Neural progenitor cell (in vitro differentiated cells): ENCODE measurements at regions not wholly inside any gene's neighbourhood (a gene's known extent, or its start where the extent isn't known, plus 50 kb on each side); places are given as distances from the start of the nearest gene placed in this dataset.

Source experiments
- DNase-seq: peaks from one replicate; pipeline ENCODE4 v3.0.0-alpha.2; 2016; ENCODE audit warnings: low spot score
- H2AFZ ChIP-seq: fragments of 200-600 bp; sonication (generic); replicated peaks from 2 replicates; pipeline ENCODE4 v1.6.1; 2016; ENCODE audit warnings: antibody characterized with exemption
- H3F3A ChIP-seq: fragments of 200-600 bp; sonication (generic); 2 replicates; pipeline ENCODE4 v1.6.1; 2016; ENCODE audit warnings: antibody characterized with exemption, low read depth
- H3K27ac ChIP-seq: fragments of 200-600 bp; sonication (generic); 2 replicates; pipeline ENCODE4 v1.5.1; 2016; ENCODE audit warnings: mild to moderate bottlenecking
- H3K27me3 ChIP-seq: fragments of 200-600 bp; sonication (generic); 2 replicates; pipeline ENCODE4 v1.6.1; 2016; ENCODE audit warnings: mild to moderate bottlenecking, moderate library complexity
- H3K36me3 ChIP-seq: fragments of 200-600 bp; sonication (generic); 2 replicates; pipeline ENCODE4 v1.5.1; 2016
- H3K4me1 ChIP-seq: fragments of 200-600 bp; sonication (generic); 2 replicates; pipeline ENCODE4 v1.6.1; 2016; ENCODE audit warnings: mixed run types
- H3K4me2 ChIP-seq: fragments of 200-600 bp; sonication (generic); 2 replicates; pipeline ENCODE4 v1.6.1; 2016
- H3K4me3 ChIP-seq: fragments of 200-600 bp; sonication (generic); 2 replicates; pipeline ENCODE4 v1.5.1; 2016
- H3K79me2 ChIP-seq: fragments of 200-600 bp; sonication (generic); 2 replicates; pipeline ENCODE4 v1.6.1; 2016; ENCODE audit warnings: low read depth
- H3K9ac ChIP-seq: fragments of 200-600 bp; sonication (generic); 2 replicates; pipeline ENCODE4 v1.6.1; 2016
- H3K9me3 ChIP-seq: fragments of 200-600 bp; sonication (generic); 2 replicates; pipeline ENCODE4 v1.5.1; 2016; ENCODE audit warnings: low read depth
- H4K20me1 ChIP-seq: fragments of 200-600 bp; sonication (generic); 2 replicates; pipeline ENCODE4 v1.6.1; 2016; ENCODE audit warnings: low read depth
- H3K27ac Mint-ChIP-seq: 3 replicates; pipeline ENCODE4 v1.8.0; 2021; ENCODE audit warnings: mixed read lengths
- H3K27me3 Mint-ChIP-seq: 2 replicates; pipeline ENCODE4 v1.8.0; 2022; ENCODE audit warnings: low read depth, mild to moderate bottlenecking, inconsistent platforms, moderate library complexity, mixed read lengths; ENCODE audit not compliant: insufficient read depth
- H3K36me3 Mint-ChIP-seq: 3 replicates; pipeline ENCODE4 v1.8.0; 2021; ENCODE audit warnings: mixed read lengths
- H3K4me1 Mint-ChIP-seq: 3 replicates; pipeline ENCODE4 v1.8.0; 2021; ENCODE audit warnings: mixed read lengths
- H3K4me3 Mint-ChIP-seq: 3 replicates; pipeline ENCODE4 v1.8.0; 2021; ENCODE audit warnings: mild to moderate bottlenecking, moderate library complexity, mixed read lengths
- H3K9me3 Mint-ChIP-seq: 3 replicates; pipeline ENCODE4 v1.8.0; 2020; ENCODE audit warnings: mixed read lengths
- EZH2 ChIP-seq: fragments of 200-600 bp; sonication (generic); IDR thresholded peaks from 2 replicates; pipeline ENCODE4 v1.6.1; 2017; ENCODE audit warnings: antibody characterized with exemption, mild to moderate bottlenecking, moderate library complexity
- EZH2phosphoT487 ChIP-seq: fragments of 200-600 bp; sonication (generic); IDR thresholded peaks from 2 replicates; pipeline ENCODE4 v1.6.1; 2017; ENCODE audit warnings: antibody characterized with exemption
- TF ChIP-seq, protein P1 (sequence below): fragments of 200-600 bp; sonication (generic); IDR thresholded peaks from 2 replicates; pipeline ENCODE4 v1.5.1; 2017; ENCODE audit warnings: antibody characterized with exemption, mild to moderate bottlenecking

- Histone ChIP-seq H3F3A (no peaks in the 10 kb centered on the region), H3K79me2 (no peaks in the 10 kb centered on the region), H3K27ac (no peak overlapping the region), H3K36me3 (no peaks in the 10 kb centered on the region), H3K27me3 (no peaks in the 10 kb centered on the region), H3K9me3 (no peaks in the 10 kb centered on the region), H4K20me1 (no peaks in the 10 kb centered on the region), H3K4me2 (no peak overlapping the region), H3K4me3 (no peak overlapping the region), H3K9ac (no peak overlapping the region), H3K4me1 (no peaks in the 10 kb centered on the region), H2AFZ (no peak overlapping the region)
- H3K36me3 Mint-ChIP-seq: peaks cover 2% of the 10 kb centered on the region
- DNase-seq: no peak
- no peak overlapping the region for H3K27ac Mint-ChIP-seq
- TF ChIP-seq EZH2phosphoT487 (no peak), EZH2 (no peak)
- TF ChIP-seq, protein P1, sequence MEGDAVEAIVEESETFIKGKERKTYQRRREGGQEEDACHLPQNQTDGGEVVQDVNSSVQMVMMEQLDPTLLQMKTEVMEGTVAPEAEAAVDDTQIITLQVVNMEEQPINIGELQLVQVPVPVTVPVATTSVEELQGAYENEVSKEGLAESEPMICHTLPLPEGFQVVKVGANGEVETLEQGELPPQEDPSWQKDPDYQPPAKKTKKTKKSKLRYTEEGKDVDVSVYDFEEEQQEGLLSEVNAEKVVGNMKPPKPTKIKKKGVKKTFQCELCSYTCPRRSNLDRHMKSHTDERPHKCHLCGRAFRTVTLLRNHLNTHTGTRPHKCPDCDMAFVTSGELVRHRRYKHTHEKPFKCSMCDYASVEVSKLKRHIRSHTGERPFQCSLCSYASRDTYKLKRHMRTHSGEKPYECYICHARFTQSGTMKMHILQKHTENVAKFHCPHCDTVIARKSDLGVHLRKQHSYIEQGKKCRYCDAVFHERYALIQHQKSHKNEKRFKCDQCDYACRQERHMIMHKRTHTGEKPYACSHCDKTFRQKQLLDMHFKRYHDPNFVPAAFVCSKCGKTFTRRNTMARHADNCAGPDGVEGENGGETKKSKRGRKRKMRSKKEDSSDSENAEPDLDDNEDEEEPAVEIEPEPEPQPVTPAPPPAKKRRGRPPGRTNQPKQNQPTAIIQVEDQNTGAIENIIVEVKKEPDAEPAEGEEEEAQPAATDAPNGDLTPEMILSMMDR: no peak
- H3K4me1 Mint-ChIP-seq: peaks cover 7% of the 10 kb centered on the region
- H3K27me3 Mint-ChIP-seq: peaks cover 5% of the 10 kb centered on the region
- no peak overlapping the region for H3K4me3 Mint-ChIP-seq
- peaks cover 6% of the 10 kb centered on the region for H3K9me3 Mint-ChIP-seq
Observed at GRCh38 chr13:105897575-105897974, 637.9 kb downstream of the EFNB2 start.

DNA sequence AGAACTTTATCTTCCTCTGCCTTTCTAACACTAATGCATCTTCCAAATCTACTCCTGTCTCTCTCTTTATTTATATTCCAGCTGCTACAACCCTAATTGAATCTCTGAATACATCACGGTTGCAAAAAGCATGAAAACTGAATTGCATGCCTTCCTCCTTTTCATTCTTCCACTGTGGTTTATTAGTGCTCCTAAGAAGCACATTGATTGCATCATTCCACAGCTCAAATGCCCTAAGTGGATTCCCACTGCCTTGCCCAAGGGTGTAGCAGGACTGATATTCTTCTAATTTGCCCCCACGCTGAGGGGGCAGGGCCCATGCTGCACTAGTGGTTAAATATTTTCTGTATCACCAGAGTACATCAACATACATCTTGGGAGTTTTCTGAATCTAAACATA is 640.8 kb downstream of the EFNB2 start:
- Mint-ChIP-seq H3K4me3 (no peak overlapping the region), H3K36me3 (peaks cover 2% of the 10 kb centered on the region), H3K27ac (no peak overlapping the region), H3K27me3 (peaks cover 3% of the 10 kb centered on the region), H3K4me1 (peaks cover 7% of the 10 kb centered on the region), H3K9me3 (peaks cover 6% of the 10 kb centered on the region)
- Histone ChIP-seq H3K4me3 (no peak overlapping the region), H3K27me3 (no peaks in the 10 kb centered on the region), H3F3A (no peaks in the 10 kb centered on the region), H2AFZ (no peak overlapping the region), H3K4me1 (no peaks in the 10 kb centered on the region), H3K9ac (no peak overlapping the region), H3K27ac (no peak overlapping the region), H3K9me3 (no peaks in the 10 kb centered on the region), H4K20me1 (no peaks in the 10 kb centered on the region), H3K79me2 (no peaks in the 10 kb centered on the region), H3K36me3 (no peaks in the 10 kb centered on the region), H3K4me2 (no peak overlapping the region)
- TF ChIP-seq, protein P1: no peak
- TF ChIP-seq EZH2phosphoT487: no peak
- DNase-seq: no peak

DNA sequence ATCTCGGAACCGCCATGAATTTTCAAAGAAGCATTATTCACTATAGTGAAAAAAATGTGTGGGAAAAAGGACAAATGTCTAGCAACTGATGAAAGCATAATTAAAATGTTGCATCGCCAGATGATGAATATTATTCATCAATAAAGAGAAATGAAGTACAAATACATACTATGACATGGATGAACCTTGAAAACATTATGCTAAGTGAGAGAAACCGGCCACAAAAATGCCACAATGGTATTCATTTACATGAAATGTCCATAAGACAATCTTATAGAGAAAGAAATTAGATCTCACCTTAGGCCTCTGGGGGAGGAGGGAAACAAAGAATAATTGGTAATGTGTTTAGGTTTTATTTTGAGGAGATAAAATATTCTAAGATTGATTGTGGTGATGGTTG is 645.0 kb downstream of the EFNB2 start:
- DNase-seq: no peak
- Mint-ChIP-seq H3K4me3 (no peak overlapping the region), H3K4me1 (peaks cover 7% of the 10 kb centered on the region), H3K27me3 (peaks cover 3% of the 10 kb centered on the region), H3K36me3 (peaks cover 2% of the 10 kb centered on the region), H3K9me3 (peaks cover 29% of the 10 kb centered on the region), H3K27ac (no peak overlapping the region)
- Histone ChIP-seq H3K27me3 (no peaks in the 10 kb centered on the region), H3K36me3 (no peaks in the 10 kb centered on the region), H3K9me3 (no peaks in the 10 kb centered on the region), H3K4me3 (no peak overlapping the region), H3K4me1 (no peaks in the 10 kb centered on the region), H3K9ac (no peak overlapping the region), H3K4me2 (no peak overlapping the region), H2AFZ (no peak overlapping the region), H3F3A (no peaks in the 10 kb centered on the region), H3K27ac (no peak overlapping the region), H4K20me1 (no peaks in the 10 kb centered on the region), H3K79me2 (no peaks in the 10 kb centered on the region)
- TF ChIP-seq EZH2 (no peak), EZH2phosphoT487 (no peak)
- TF ChIP-seq, protein P1: no peak
